Ascending aorta (tissue), 2 donors: ENCODE measurements at regions not wholly inside any gene's neighbourhood (a gene's known extent, or its start where the extent isn't known, plus 50 kb on each side); places are given as distances from the start of the nearest gene placed in this dataset.

Source experiments
- DNase-seq, 2 donors: peaks; one replicate each; pipeline ENCODE4 v3.0.0-alpha.2; 2019; ENCODE audit warnings: low spot score in 2 of 2
- H3K27ac ChIP-seq, 2 donors: fragments of 200-600 bp; sonication (generic); one replicate each; pipeline ENCODE4 v1.5.1; 2016 to 2017; ENCODE audit warnings: mild to moderate bottlenecking in 1 of 2
- H3K27me3 ChIP-seq: fragments of 200-600 bp; sonication (generic); one replicate; pipeline ENCODE4 v1.5.1; 2017
- H3K36me3 ChIP-seq, 2 donors: fragments of 200-600 bp; sonication (generic); one replicate each; pipeline ENCODE4 v1.5.1; 2016
- H3K4me1 ChIP-seq, 2 donors: fragments of 200-600 bp; sonication (generic); one replicate each; pipeline ENCODE4 v1.5.1; 2016 to 2017; ENCODE audit warnings: mild to moderate bottlenecking in 1 of 2
- H3K4me3 ChIP-seq, 2 donors: fragments of 200-600 bp; sonication (generic); one replicate each; pipeline ENCODE4 v1.5.1; 2016 to 2017; ENCODE audit warnings: mild to moderate bottlenecking in 1 of 2
- H3K9me3 ChIP-seq, 2 donors: fragments of 200-600 bp; sonication (generic); one replicate each; pipeline ENCODE4 v1.5.1; 2016
- CTCF ChIP-seq, 3 experiments: fragments of 200-600 bp in 2 of 3; fragments of 450-650 bp in 1 of 3; sonication (generic) in 2 of 3; IDR thresholded peaks; one replicate each; pipeline ENCODE4 v1.5.1; 2016 to 2019; ENCODE audit warnings: antibody characterized with exemption in 3 of 3, mild to moderate bottlenecking in 1 of 3, moderate library complexity in 1 of 3
- intact Hi-C: fragments of 100-400 bp; cut with DNase I; formaldehyde crosslinking; loops from one replicate; pipeline ENCODE4 v1.15.1; 2023

DNA sequence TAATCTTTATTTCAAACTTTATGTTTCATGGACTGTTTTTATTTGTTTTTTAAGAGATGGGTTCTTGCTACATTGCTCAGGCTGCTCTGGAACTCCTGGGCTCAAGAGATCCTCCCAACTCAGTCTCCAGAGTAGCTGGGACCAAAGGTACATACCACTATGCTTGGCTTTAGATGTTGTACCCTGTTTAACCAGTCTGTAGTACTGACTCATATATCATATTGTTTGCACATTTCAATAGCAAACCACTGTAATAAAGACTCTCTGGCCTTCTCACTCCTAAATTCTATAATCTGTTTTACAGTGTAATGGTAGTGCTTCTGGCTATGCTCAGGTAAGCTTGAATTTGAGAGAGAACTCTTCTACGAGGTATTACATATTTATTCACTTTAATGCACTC, 413.6 kb upstream of the PCDH15 start:
- DNase-seq: no peak
- H3K27me3 ChIP-seq: no peaks in the 10 kb centered on the region
- H3K4me3 ChIP-seq: no peak overlapping the region
- no peaks in the 10 kb centered on the region for H3K9me3 ChIP-seq
- intact Hi-C loops: no loop called here
- no peak for TF ChIP-seq CTCF (IDR thresholded peaks at IDR 0.05)
- H3K4me1 ChIP-seq: no peaks in the 10 kb centered on the region
- no peaks in the 10 kb centered on the region for H3K36me3 ChIP-seq
- H3K27ac ChIP-seq: no peak overlapping the region

- Histone ChIP-seq H3K36me3 (no peaks in the 10 kb centered on the region), H3K9me3 (no peaks in the 10 kb centered on the region), H3K27ac (no peak overlapping the region), H3K4me1 (no peaks in the 10 kb centered on the region), H3K27me3 (no peaks in the 10 kb centered on the region), H3K4me3 (no peak overlapping the region)
- DNase-seq: no peak
- intact Hi-C loops: no loop called here
- TF ChIP-seq CTCF (IDR thresholded peaks at IDR 0.05): no peak
Observed at GRCh38 chr10:55212051-55212450, 411.0 kb upstream of the PCDH15 start.

GRCh38 chr10:55203874-55204273, 402.8 kb upstream of the PCDH15 start:
- Histone ChIP-seq H3K27ac (no peak overlapping the region), H3K9me3 (no peaks in the 10 kb centered on the region), H3K4me1 (no peaks in the 10 kb centered on the region), H3K36me3 (no peaks in the 10 kb centered on the region), H3K4me3 (no peak overlapping the region), H3K27me3 (no peaks in the 10 kb centered on the region)
- no peak for DNase-seq
- intact Hi-C loops: no loop called here
- no peak for TF ChIP-seq CTCF (IDR thresholded peaks at IDR 0.05)

- intact Hi-C loops: no loop called here
Observed at GRCh38 chr10:55203319-55203718, 402.3 kb upstream of the PCDH15 start.

GRCh38 chr10:55200020-55200419, 399.0 kb upstream of the PCDH15 start:
- Histone ChIP-seq H3K4me1 (no peaks in the 10 kb centered on the region), H3K27me3 (no peaks in the 10 kb centered on the region), H3K4me3 (no peak overlapping the region), H3K27ac (no peak overlapping the region), H3K36me3 (no peaks in the 10 kb centered on the region), H3K9me3 (no peaks in the 10 kb centered on the region)
- no peak for TF ChIP-seq CTCF (IDR thresholded peaks at IDR 0.05)
- DNase-seq: no peak
- intact Hi-C loops: no loop called here

More at GRCh38 chr10:55203319-55203718, 402.3 kb upstream of the PCDH15 start:
- Histone ChIP-seq H3K9me3 (no peaks in the 10 kb centered on the region), H3K36me3 (no peaks in the 10 kb centered on the region), H3K27me3 (no peaks in the 10 kb centered on the region), H3K4me1 (no peaks in the 10 kb centered on the region), H3K27ac (no peak overlapping the region), H3K4me3 (no peak overlapping the region)
- TF ChIP-seq CTCF (IDR thresholded peaks at IDR 0.05): no peak
- no peak for DNase-seq

GRCh38 chr10:55191236-55191860, 390.3 kb upstream of the PCDH15 start:
- intact Hi-C loops: no loop called here
- H3K4me1 ChIP-seq: no peaks in the 10 kb centered on the region
- H3K27ac ChIP-seq: no peak overlapping the region
- H3K9me3 ChIP-seq: no peaks in the 10 kb centered on the region
- H3K4me3 ChIP-seq: no peak overlapping the region
- no peaks in the 10 kb centered on the region for H3K27me3 ChIP-seq
- no peak for TF ChIP-seq CTCF (IDR thresholded peaks at IDR 0.05)
- no peak for DNase-seq
- H3K36me3 ChIP-seq: no peaks in the 10 kb centered on the region
